H9 (cell line): ENCODE measurements at regions not wholly inside any gene's neighbourhood (a gene's known extent, or its start where the extent isn't known, plus 50 kb on each side); places are given as distances from the start of the nearest gene placed in this dataset.

Experiments
- DNase-seq: peaks from one replicate; pipeline ENCODE4 v3.0.0-alpha.2; 2017
- H2AFZ ChIP-seq: one replicate; pipeline ENCODE4 v1.6.1; 2013; ENCODE audit warnings: mild to moderate bottlenecking, low read length, control low read depth, moderate library complexity
- H2AK5ac ChIP-seq: 2 replicates; pipeline ENCODE4 v1.6.1; 2013; ENCODE audit warnings: low read length, control low read depth, mixed read lengths; ENCODE audit not compliant: insufficient read length
- H2BK120ac ChIP-seq: one replicate; pipeline ENCODE4 v1.6.1; 2013; ENCODE audit warnings: low read depth, mild to moderate bottlenecking, low read length, control low read depth, inconsistent platforms; ENCODE audit not compliant: poor library complexity, severe bottlenecking
- H2BK12ac ChIP-seq: 2 replicates; pipeline ENCODE4 v1.6.1; 2013; ENCODE audit warnings: low read length, control low read depth, mixed read lengths, low read depth; ENCODE audit not compliant: insufficient read length
- H2BK15ac ChIP-seq: 2 replicates; pipeline ENCODE4 v1.6.1; 2013; ENCODE audit warnings: low read depth, low read length, control low read depth
- H2BK20ac ChIP-seq: one replicate; pipeline ENCODE4 v1.6.1; 2013; ENCODE audit warnings: low read depth, mild to moderate bottlenecking, low read length, control low read depth, inconsistent platforms; ENCODE audit not compliant: poor library complexity, severe bottlenecking
- H2BK5ac ChIP-seq: 2 replicates; pipeline ENCODE4 v1.6.1; 2013; ENCODE audit warnings: low read length, control low read depth, mixed read lengths; ENCODE audit not compliant: insufficient read length
- H3K14ac ChIP-seq: 2 replicates; pipeline ENCODE4 v1.6.1; 2013; ENCODE audit warnings: low read length, control low read depth; ENCODE audit not compliant: insufficient read depth
- H3K18ac ChIP-seq: 2 replicates; pipeline ENCODE4 v1.6.1; 2013; ENCODE audit warnings: low read depth, mild to moderate bottlenecking, mixed read lengths, low read length, control low read depth; ENCODE audit not compliant: insufficient read length
- H3K23ac ChIP-seq: 2 replicates; pipeline ENCODE4 v1.6.1; 2013; ENCODE audit warnings: low read length, control low read depth, mixed read lengths, low read depth; ENCODE audit not compliant: insufficient read length
- H3K23me2 ChIP-seq: 2 replicates; pipeline ENCODE4 v1.6.1; 2013; ENCODE audit warnings: low read depth, mild to moderate bottlenecking, mixed read lengths, low read length, control low read depth; ENCODE audit not compliant: insufficient read length, poor library complexity, severe bottlenecking
- H3K27ac ChIP-seq: 2 replicates; pipeline ENCODE4 v1.5.1; 2013; ENCODE audit warnings: low read length, control low read depth, mixed read lengths, low read depth; ENCODE audit not compliant: insufficient read length
- H3K27me3 ChIP-seq: 2 replicates; pipeline ENCODE4 v1.6.1; 2013; ENCODE audit warnings: low read length, control low read depth, inconsistent platforms; ENCODE audit not compliant: insufficient read depth
- H3K4ac ChIP-seq: 2 replicates; pipeline ENCODE4 v1.6.1; 2013; ENCODE audit warnings: low read depth, mild to moderate bottlenecking, control low read depth, inconsistent platforms, low read length, moderate library complexity
- H3K4me1 ChIP-seq: 2 replicates; pipeline ENCODE4 v1.6.1; 2013; ENCODE audit warnings: low read length, control low read depth, inconsistent platforms; ENCODE audit not compliant: insufficient read depth
- H3K4me2 ChIP-seq: 2 replicates; pipeline ENCODE4 v1.6.1; 2013; ENCODE audit warnings: low read length, control low read depth, mixed read lengths; ENCODE audit not compliant: insufficient read length, insufficient read depth
- H3K56ac ChIP-seq: 2 replicates; pipeline ENCODE4 v1.6.1; 2013; ENCODE audit warnings: low read depth, mild to moderate bottlenecking, mixed read lengths, low read length, control low read depth; ENCODE audit not compliant: insufficient read length
- H3K79me1 ChIP-seq: 2 replicates; pipeline ENCODE4 v1.6.1; 2013; ENCODE audit warnings: low read depth, mild to moderate bottlenecking, moderate library complexity, low read length, control low read depth, inconsistent platforms; ENCODE audit not compliant: insufficient read depth, poor library complexity, severe bottlenecking
- H3K79me2 ChIP-seq: 2 replicates; pipeline ENCODE4 v1.6.1; 2013; ENCODE audit warnings: low read length, control low read depth, inconsistent platforms; ENCODE audit not compliant: insufficient read depth
- H3K9ac ChIP-seq: 2 replicates; pipeline ENCODE4 v1.6.1; 2013; ENCODE audit warnings: low read length, control low read depth, mixed read lengths; ENCODE audit not compliant: insufficient read length; ENCODE audit errors: extremely low read depth
- H3K9me3 ChIP-seq: one replicate; pipeline ENCODE4 v1.6.1; 2013; ENCODE audit warnings: low read depth, low read length, inconsistent platforms; ENCODE audit not compliant: control insufficient read depth
- H3T11ph ChIP-seq: one replicate; pipeline ENCODE4 v1.6.1; 2013; ENCODE audit warnings: mild to moderate bottlenecking, low read length, control low read depth, inconsistent platforms
- H4K20me1 ChIP-seq: one replicate; pipeline ENCODE4 v1.6.1; 2013; ENCODE audit not compliant: control insufficient read depth, insufficient read length, insufficient read depth
- H4K5ac ChIP-seq: 2 replicates; pipeline ENCODE4 v1.6.1; 2013; ENCODE audit warnings: low read depth, mild to moderate bottlenecking, mixed read lengths, low read length, control low read depth; ENCODE audit not compliant: insufficient read length
- H4K8ac ChIP-seq: replicated peaks from 2 replicates; pipeline ENCODE4 v1.6.1; 2013; ENCODE audit warnings: low read length, control low read depth, mixed read lengths, low read depth; ENCODE audit not compliant: insufficient read length
- H4K91ac ChIP-seq: 2 replicates; pipeline ENCODE4 v1.6.1; 2013; ENCODE audit warnings: low read depth, mild to moderate bottlenecking, moderate library complexity, mixed read lengths, low read length, control low read depth; ENCODE audit not compliant: insufficient read length
- H3K27ac Mint-ChIP-seq, 3 experiments: 2 replicates in 2 of 3; 3 replicates in 1 of 3; pipeline ENCODE4 v1.8.0; 2020 to 2021; ENCODE audit warnings: mixed read lengths in 3 of 3, mild to moderate bottlenecking in 1 of 3, moderate library complexity in 1 of 3
- H3K27me3 Mint-ChIP-seq: 2 replicates; pipeline ENCODE4 v1.8.0; 2021; ENCODE audit warnings: low read depth, mild to moderate bottlenecking, moderate library complexity, mixed read lengths
- H3K36me3 Mint-ChIP-seq, 3 experiments: 2 replicates in 2 of 3; 3 replicates in 1 of 3; pipeline ENCODE4 v1.8.0; 2020 to 2021; ENCODE audit warnings: low read depth in 3 of 3, mixed read lengths in 3 of 3; ENCODE audit not compliant: insufficient read depth in 1 of 3
- H3K4me1 Mint-ChIP-seq, 2 experiments: 2 replicates each; pipeline ENCODE4 v1.8.0; 2020; ENCODE audit warnings: mixed read lengths in 2 of 2
- H3K4me3 Mint-ChIP-seq, 2 experiments: 2 replicates in 1 of 2; 3 replicates in 1 of 2; pipeline ENCODE4 v1.8.0; 2020 to 2021; ENCODE audit warnings: mild to moderate bottlenecking in 2 of 2, mixed read lengths in 2 of 2, moderate library complexity in 1 of 2
- H3K9me3 Mint-ChIP-seq, 2 experiments: 2 replicates in 1 of 2; 3 replicates in 1 of 2; pipeline ENCODE4 v1.8.0; 2020; ENCODE audit warnings: mild to moderate bottlenecking in 2 of 2, mixed read lengths in 2 of 2, moderate library complexity in 1 of 2
- WGBS: extraction: QIAGEN DNeasy Blood & Tissue Kit; methylation state at CpG from one replicate; pipeline ENCODE4 v1.1.7; 2013; ENCODE audit warnings: missing lambda C conversion rate, low lambda C conversion rate, mixed read lengths; ENCODE audit not compliant: insufficient read length; ENCODE audit errors: extremely low coverage; 5-methylcytosine and 5-hydroxymethylcytosine counted together
- TF ChIP-seq, protein P1 (sequence below): fragments of 200-600 bp; sonication (generic); conservative IDR thresholded peaks from 3 replicates; pipeline ENCODE4 v1.8.0; 2021; ENCODE audit warnings: antibody characterized with exemption, mild to moderate bottlenecking

DNA sequence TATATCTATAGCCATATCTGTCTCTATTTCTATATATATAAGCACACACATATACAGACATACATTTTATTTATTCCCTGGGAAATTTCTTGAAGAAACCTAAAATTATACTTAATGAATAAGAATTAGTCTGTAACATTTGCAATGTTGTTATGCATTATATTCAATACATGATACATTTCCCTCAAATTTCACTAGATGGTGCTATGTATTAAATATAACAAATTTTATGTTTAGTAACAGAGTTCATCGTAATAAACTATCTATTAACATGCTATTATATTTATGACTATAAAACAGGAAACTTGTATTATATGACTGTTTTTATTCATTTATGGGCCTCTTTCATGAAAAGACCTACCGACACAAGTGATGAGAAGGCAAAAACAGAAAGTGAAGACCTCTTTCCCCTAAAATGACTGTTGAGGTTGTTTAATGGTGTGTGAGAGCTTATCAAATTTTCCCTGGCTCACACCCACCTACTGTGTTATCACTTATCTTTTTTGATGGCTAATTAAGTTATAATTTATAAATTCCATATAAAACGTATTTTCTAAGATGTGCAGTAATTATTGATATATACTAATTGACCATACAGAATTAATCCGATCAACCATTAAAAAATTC is 881.9 kb downstream of the SLITRK6 start:
- TF ChIP-seq, protein P1, sequence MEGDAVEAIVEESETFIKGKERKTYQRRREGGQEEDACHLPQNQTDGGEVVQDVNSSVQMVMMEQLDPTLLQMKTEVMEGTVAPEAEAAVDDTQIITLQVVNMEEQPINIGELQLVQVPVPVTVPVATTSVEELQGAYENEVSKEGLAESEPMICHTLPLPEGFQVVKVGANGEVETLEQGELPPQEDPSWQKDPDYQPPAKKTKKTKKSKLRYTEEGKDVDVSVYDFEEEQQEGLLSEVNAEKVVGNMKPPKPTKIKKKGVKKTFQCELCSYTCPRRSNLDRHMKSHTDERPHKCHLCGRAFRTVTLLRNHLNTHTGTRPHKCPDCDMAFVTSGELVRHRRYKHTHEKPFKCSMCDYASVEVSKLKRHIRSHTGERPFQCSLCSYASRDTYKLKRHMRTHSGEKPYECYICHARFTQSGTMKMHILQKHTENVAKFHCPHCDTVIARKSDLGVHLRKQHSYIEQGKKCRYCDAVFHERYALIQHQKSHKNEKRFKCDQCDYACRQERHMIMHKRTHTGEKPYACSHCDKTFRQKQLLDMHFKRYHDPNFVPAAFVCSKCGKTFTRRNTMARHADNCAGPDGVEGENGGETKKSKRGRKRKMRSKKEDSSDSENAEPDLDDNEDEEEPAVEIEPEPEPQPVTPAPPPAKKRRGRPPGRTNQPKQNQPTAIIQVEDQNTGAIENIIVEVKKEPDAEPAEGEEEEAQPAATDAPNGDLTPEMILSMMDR, result peak; percentile 68; the same call in 2 of the 3 replicates
- H3T11ph ChIP-seq, result no peak overlapping the region
- no peak for DNase-seq
- H2BK15ac ChIP-seq, result no peak overlapping the region
- H3K27me3 Mint-ChIP-seq, result no peaks in the 10 kb centered on the region
- no peak overlapping the region for H2AK5ac ChIP-seq
- no peak overlapping the region for H2BK20ac ChIP-seq
- no peak overlapping the region for H3K27ac ChIP-seq
- H3K23me2 ChIP-seq, result no peaks in the 10 kb centered on the region
- H3K18ac ChIP-seq, result no peak overlapping the region
- H3K9me3 Mint-ChIP-seq, result peaks cover 4 to 5% of the 10 kb centered on the region in 2 experiments; a peak in 2 of 5 replicates
- no peak overlapping the region for H3K4ac ChIP-seq
- H3K4me1 Mint-ChIP-seq, result peaks cover 4 to 6% of the 10 kb centered on the region in 2 experiments; a peak in 2 of 4 replicates
- no peaks in the 10 kb centered on the region for H3K79me1 ChIP-seq
- H4K5ac ChIP-seq, result no peak overlapping the region
- no peaks in the 10 kb centered on the region for H3K27me3 ChIP-seq
- H2BK12ac ChIP-seq, result no peak overlapping the region
- H3K4me3 Mint-ChIP-seq, result no peak overlapping the region
- no peak overlapping the region for H4K91ac ChIP-seq
- H2BK5ac ChIP-seq, result no peak overlapping the region
- no peaks in the 10 kb centered on the region for H3K79me2 ChIP-seq
- no CpG with 5 or more reads among the region's 4 CpGs for WGBS
- H2BK120ac ChIP-seq, result no peak overlapping the region
- no peak overlapping the region for H3K14ac ChIP-seq
- no peak overlapping the region for H3K4me2 ChIP-seq
- no peaks in the 10 kb centered on the region for H3K4me1 ChIP-seq
- peaks cover 0 to 2% (median 0%) of the 10 kb centered on the region in 3 experiments; a peak in 3 of 7 replicates for H3K36me3 Mint-ChIP-seq
- no peak overlapping the region for H3K27ac Mint-ChIP-seq
- no peak overlapping the region for H4K8ac ChIP-seq
- H3K23ac ChIP-seq, result no peak overlapping the region
- no peak overlapping the region for H3K9ac ChIP-seq
- H3K9me3 ChIP-seq, result no peaks in the 10 kb centered on the region
- no peaks in the 10 kb centered on the region for H4K20me1 ChIP-seq
- no peak overlapping the region for H3K56ac ChIP-seq
- no peak overlapping the region for H2AFZ ChIP-seq
